D341Med (cell line): ENCODE measurements at regions not wholly inside any gene's neighbourhood (a gene's known extent, or its start where the extent isn't known, plus 50 kb on each side); places are given as distances from the start of the nearest gene placed in this dataset.
"Not testable (repeated sequence)": the region's sequence is repeated elsewhere in the genome, so short reads cannot be mapped to it uniquely, and the experiment has no call there.

Experiments used
- DNase-seq: peaks from one replicate; pipeline ENCODE4 v3.0.0; 2012; ENCODE audit warnings: low spot score

GRCh38 chr3:197369545-197369944 lies 71.1 kb upstream of the DLG1 start:
- peak; percentile 4 for DNase-seq

- DNase-seq = peak; percentile 13
Measured at GRCh38 chr3:197368821-197369220, 70.4 kb upstream of the DLG1 start.

- peak; percentile 26 for DNase-seq
Measured at GRCh38 chr3:197368330-197368729, 69.9 kb upstream of the DLG1 start.

- peak; percentile 81 for DNase-seq
Measured at GRCh38 chr3:197367081-197367780, 68.8 kb upstream of the DLG1 start.

GRCh38 chr3:197366301-197367044 lies 68.1 kb upstream of the DLG1 start:
- peak; percentile 26 for DNase-seq

GRCh38 chr3:197365586-197365985 lies 67.2 kb upstream of the DLG1 start:
- peak; percentile 5 for DNase-seq

- DNase-seq = peak; percentile 9
Measured at GRCh38 chr3:197364410-197365071, 66.1 kb upstream of the DLG1 start.

GRCh38 chr3:197363553-197364409 lies 65.4 kb upstream of the DLG1 start:
- peak; percentile 5 for DNase-seq

GRCh38 chr3:197362081-197362480 lies 63.7 kb upstream of the DLG1 start:
- no peak for DNase-seq

GRCh38 chr3:197360095-197360494 lies 61.7 kb upstream of the DLG1 start:
- DNase-seq = not testable (repeated sequence)

GRCh38 chr3:197359476-197359875 lies 61.1 kb upstream of the DLG1 start:
- DNase-seq = not testable (repeated sequence)

- no peak for DNase-seq
Measured at GRCh38 chr3:197356741-197357140, 58.3 kb upstream of the DLG1 start.

GRCh38 chr3:197356275-197356674 lies 57.9 kb upstream of the DLG1 start:
- no peak for DNase-seq

- DNase-seq = no peak
Measured at GRCh38 chr3:197355713-197356112, 57.3 kb upstream of the DLG1 start.

GRCh38 chr3:197354568-197355001 lies 56.2 kb upstream of the DLG1 start:
- peak; percentile 76 for DNase-seq

- no peak for DNase-seq
Measured at GRCh38 chr3:197353867-197354567, 55.6 kb upstream of the DLG1 start.

- DNase-seq = no peak
Measured at GRCh38 chr3:197353001-197353866, 54.8 kb upstream of the DLG1 start.

GRCh38 chr3:197352382-197352781 lies 54.0 kb upstream of the DLG1 start:
- DNase-seq = no peak

- DNase-seq = no peak
Measured at GRCh38 chr3:197350446-197350845, 52.0 kb upstream of the DLG1 start.

- DNase-seq = no peak
Measured at GRCh38 chr3:197349368-197349767, 51.0 kb upstream of the DLG1 start.
